HT1080 (cell line): ENCODE measurements at regions not wholly inside any gene's neighbourhood (a gene's known extent, or its start where the extent isn't known, plus 50 kb on each side); places are given as distances from the start of the nearest gene placed in this dataset.

Experiments
- DNase-seq: peaks from one replicate; pipeline ENCODE4 v3.0.0-alpha.2; 2015; ENCODE audit warnings: low read depth

- no peak for DNase-seq
Measured at GRCh38 chr10:2800178-2800577, 267.2 kb upstream of the PFKP start.

- DNase-seq, result no peak
Measured at GRCh38 chr10:2798336-2799022, 268.9 kb upstream of the PFKP start.

GRCh38 chr10:2791774-2792443 lies 275.4 kb upstream of the PFKP start:
- no peak for DNase-seq

- DNase-seq, result no peak
Measured at GRCh38 chr10:2790396-2791188, 276.8 kb upstream of the PFKP start.

- DNase-seq, result peak; percentile 25
Measured at GRCh38 chr10:2786251-2786650, 281.1 kb upstream of the PFKP start.

- no peak for DNase-seq
Measured at GRCh38 chr10:2784766-2785165, 282.6 kb upstream of the PFKP start.

GRCh38 chr10:2782950-2783349 lies 284.4 kb upstream of the PFKP start:
- no peak for DNase-seq

- no peak for DNase-seq
Measured at GRCh38 chr10:2782265-2782664, 285.1 kb upstream of the PFKP start.

GRCh38 chr10:2777666-2778355 lies 289.5 kb upstream of the PFKP start:
- no peak for DNase-seq

GRCh38 chr10:2772816-2773631 lies 294.3 kb upstream of the PFKP start:
- no peak for DNase-seq

- DNase-seq, result no peak
Measured at GRCh38 chr10:2772135-2772534, 295.2 kb upstream of the PFKP start.

GRCh38 chr10:2767293-2767692 lies 300.1 kb upstream of the PFKP start:
- DNase-seq, result peak; percentile 18

- no peak for DNase-seq
Measured at GRCh38 chr10:2761971-2762370, 305.4 kb upstream of the PFKP start.

GRCh38 chr10:2761311-2761710 lies 306.0 kb upstream of the PFKP start:
- DNase-seq, result no peak

- peak; percentile 36 for DNase-seq
Measured at GRCh38 chr10:2760736-2761135, 306.6 kb upstream of the PFKP start.

GRCh38 chr10:2759233-2759632 lies 308.1 kb upstream of the PFKP start:
- DNase-seq, result no peak

- DNase-seq, result no peak
Measured at GRCh38 chr10:2754943-2755342, 312.4 kb upstream of the PFKP start.

GRCh38 chr10:2748287-2748686 lies 319.1 kb upstream of the PFKP start:
- no peak for DNase-seq

- DNase-seq, result no peak
Measured at GRCh38 chr10:2746638-2747037, 320.7 kb upstream of the PFKP start.

- DNase-seq, result no peak
Measured at GRCh38 chr10:2745666-2746065, 321.7 kb upstream of the PFKP start.
